Hematopoietic multipotent progenitor cell (in vitro differentiated cells): ENCODE measurements at regions not wholly inside any gene's neighbourhood (a gene's known extent, or its start where the extent isn't known, plus 50 kb on each side); places are given as distances from the start of the nearest gene placed in this dataset.
A peak's percentile ranks its signal among the peaks of the same experiment; 100 is the strongest.
"Not testable (repeated sequence)": the region's sequence is repeated elsewhere in the genome, so short reads cannot be mapped to it uniquely, and the experiment has no call there.

Source experiments
- DNase-seq, 3 donors: peaks; one replicate each; pipeline ENCODE4 v3.0.0-alpha.2; 2011 to 2015; ENCODE audit warnings: low read depth in 2 of 3, low spot score in 2 of 3

GRCh38 chr11:67780056-67780455, 105.6 kb upstream of the ALDH3B2 start:
- DNase-seq = peak in 1 of 3 donors; percentile 34

- DNase-seq = peak in 1 of 3 donors; percentile 28
Measured at GRCh38 chr11:67779189-67779875, 104.9 kb upstream of the ALDH3B2 start.

GRCh38 chr11:67776852-67777520, 102.6 kb upstream of the ALDH3B2 start:
- DNase-seq = no peak

GRCh38 chr11:67774175-67774574, 99.8 kb upstream of the ALDH3B2 start:
- peak in 1 of 3 donors; percentile 15 for DNase-seq

- DNase-seq = not testable (repeated sequence)
Measured at GRCh38 chr11:67768001-67768730, 93.7 kb upstream of the ALDH3B2 start.

- DNase-seq = not testable (repeated sequence)
Measured at GRCh38 chr11:67761211-67761610, 86.8 kb upstream of the ALDH3B2 start.

- DNase-seq = not testable (repeated sequence)
Measured at GRCh38 chr11:67759321-67759720, 84.9 kb upstream of the ALDH3B2 start.

GRCh38 chr11:67758467-67758866, 84.0 kb upstream of the ALDH3B2 start:
- DNase-seq = not testable (repeated sequence)

- DNase-seq = not testable (repeated sequence)
Measured at GRCh38 chr11:67758009-67758408, 83.6 kb upstream of the ALDH3B2 start.

GRCh38 chr11:67753820-67754219, 79.4 kb upstream of the ALDH3B2 start:
- DNase-seq = not testable (repeated sequence)

- no peak for DNase-seq
Measured at GRCh38 chr11:67745181-67745726, 70.8 kb upstream of the ALDH3B2 start.

- DNase-seq = not testable (repeated sequence)
Measured at GRCh38 chr11:67744231-67744630, 69.8 kb upstream of the ALDH3B2 start.

GRCh38 chr11:67738231-67738630, 63.8 kb upstream of the ALDH3B2 start:
- not testable (repeated sequence) for DNase-seq

- DNase-seq = not testable (repeated sequence)
Measured at GRCh38 chr11:67737562-67738080, 63.2 kb upstream of the ALDH3B2 start.

GRCh38 chr11:67732045-67732787, 57.8 kb upstream of the ALDH3B2 start:
- peak; percentile 4 to 81 (median 79) for DNase-seq

GRCh38 chr11:67731583-67731982, 57.2 kb upstream of the ALDH3B2 start:
- DNase-seq = peak in 1 of 3 donors; percentile 9

GRCh38 chr11:67728163-67728571, 53.7 kb upstream of the ALDH3B2 start:
- not testable (repeated sequence) for DNase-seq

- not testable (repeated sequence) for DNase-seq
Measured at GRCh38 chr11:67727066-67728040, 52.9 kb upstream of the ALDH3B2 start.
